ENCODE measurements at regions not wholly inside any gene's neighbourhood (a gene's known extent, or its start where the extent isn't known, plus 50 kb on each side); places are given as distances from the start of the nearest gene placed in this dataset.
"Not testable (repeated sequence)": the region's sequence is repeated elsewhere in the genome, so short reads cannot be mapped to it uniquely, and the experiment has no call there.

- DNase-seq = not testable (repeated sequence)
Measured at GRCh38 chr1:206256935-206257334, 53.6 kb downstream of the SRGAP2 start.

- not testable (repeated sequence) for DNase-seq
Measured at GRCh38 chr1:206261473-206261872, 58.1 kb downstream of the SRGAP2 start.

- not testable (repeated sequence) for DNase-seq
Measured at GRCh38 chr1:206262424-206262823, 59.1 kb downstream of the SRGAP2 start.

DNA sequence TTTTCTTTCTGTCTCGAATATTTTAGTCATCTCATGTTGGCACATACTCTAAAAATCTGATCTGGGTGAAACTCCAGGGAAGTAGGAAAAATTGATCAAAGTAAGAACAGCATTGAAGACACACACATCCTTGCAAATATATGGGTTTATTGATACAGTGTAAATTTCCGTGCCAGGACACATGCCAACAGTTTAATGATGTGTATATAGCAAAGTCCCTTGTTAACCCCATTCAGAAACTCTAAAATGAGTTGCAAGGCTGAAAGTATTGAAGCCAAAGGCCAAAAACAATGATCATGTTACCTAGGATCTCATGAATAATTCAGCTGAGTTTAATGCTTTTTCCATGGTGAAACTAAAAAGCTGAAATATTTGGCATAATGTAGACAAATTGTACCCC is 61.6 kb downstream of the SRGAP2 start:
- not testable (repeated sequence) for DNase-seq

DNA sequence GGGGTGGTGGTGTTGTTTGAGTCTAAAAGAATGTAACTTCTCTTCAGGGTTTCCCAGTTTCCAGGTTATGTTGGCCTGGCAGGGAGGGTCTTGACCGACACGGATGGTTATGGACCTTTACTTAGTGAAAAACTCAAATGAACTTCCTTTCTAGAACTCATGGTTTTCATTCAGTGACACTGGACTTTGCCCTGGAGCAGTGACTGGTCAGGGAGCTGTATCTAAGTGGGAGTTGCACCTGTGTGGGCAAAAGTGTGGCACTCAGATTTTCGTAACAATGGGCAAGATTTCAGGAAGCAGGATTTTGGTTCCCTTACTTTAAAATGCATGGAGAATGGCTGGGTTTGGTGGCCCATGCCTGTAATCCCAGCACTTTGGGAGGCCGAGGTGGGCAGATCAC is 67.8 kb downstream of the SRGAP2 start:
- DNase-seq = not testable (repeated sequence)

DNA sequence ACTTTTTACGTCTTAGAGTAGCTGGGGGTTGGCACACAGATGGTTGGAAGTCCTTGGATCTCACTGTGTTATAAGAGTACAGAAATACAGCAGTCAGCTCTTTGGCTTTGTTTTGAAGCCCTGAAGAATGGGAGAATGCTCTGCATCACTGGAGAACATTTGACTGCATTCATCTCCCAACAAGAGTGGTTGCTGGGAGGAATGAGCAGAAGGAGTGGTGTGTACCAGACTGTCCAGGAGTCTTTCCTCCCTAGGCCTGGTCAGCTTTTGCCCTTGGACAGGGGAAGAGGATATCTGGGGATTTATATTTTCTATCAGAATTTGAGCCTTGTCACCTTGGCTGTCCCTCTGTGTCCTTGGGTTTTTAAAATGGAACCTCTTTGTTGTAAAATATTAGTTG is 69.8 kb downstream of the SRGAP2 start:
- not testable (repeated sequence) for DNase-seq

GRCh38 chr1:206276143-206276542 is 72.8 kb downstream of the SRGAP2 start:
- not testable (repeated sequence) for DNase-seq

DNA sequence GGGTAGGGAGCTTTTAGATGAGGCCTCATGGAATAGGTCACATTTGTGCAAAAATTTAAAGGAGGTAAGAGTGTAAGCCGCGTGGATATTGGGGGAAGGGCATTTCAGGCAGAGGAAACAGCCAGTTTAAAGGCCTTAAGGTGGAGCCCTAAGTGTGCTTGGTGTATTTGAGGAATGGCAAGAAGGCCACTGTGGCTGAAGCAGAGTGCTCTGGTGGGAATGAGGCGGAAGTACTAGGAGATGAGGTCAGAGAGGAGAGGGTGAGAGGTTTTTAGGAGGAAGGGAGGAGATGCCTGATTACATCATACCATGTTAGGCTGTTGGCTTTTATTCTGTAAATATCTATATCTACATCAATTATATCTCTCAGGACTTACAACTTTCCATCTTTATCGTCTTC is 75.3 kb downstream of the SRGAP2 start:
- DNase-seq = not testable (repeated sequence)

DNA sequence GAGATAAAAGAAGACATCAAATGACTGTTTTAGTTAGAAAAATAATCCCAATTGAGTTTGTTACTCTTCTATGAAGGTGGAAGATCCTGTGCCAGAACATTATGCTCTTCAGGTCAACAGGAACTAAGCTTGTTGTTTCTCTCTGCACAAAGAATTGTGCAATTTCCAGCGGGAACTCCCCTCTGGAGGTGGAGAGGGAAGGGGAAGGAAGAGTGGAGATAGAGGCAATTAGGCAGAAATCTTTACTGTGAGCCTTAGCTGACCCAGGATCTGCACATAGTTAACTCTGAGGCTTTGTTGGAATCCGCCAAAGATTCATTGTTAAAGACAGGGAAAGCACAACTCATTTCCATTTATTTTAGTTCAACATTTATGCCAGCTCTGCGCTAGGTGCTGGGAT is 77.3 kb downstream of the SRGAP2 start:
- not testable (repeated sequence) for DNase-seq

DNA sequence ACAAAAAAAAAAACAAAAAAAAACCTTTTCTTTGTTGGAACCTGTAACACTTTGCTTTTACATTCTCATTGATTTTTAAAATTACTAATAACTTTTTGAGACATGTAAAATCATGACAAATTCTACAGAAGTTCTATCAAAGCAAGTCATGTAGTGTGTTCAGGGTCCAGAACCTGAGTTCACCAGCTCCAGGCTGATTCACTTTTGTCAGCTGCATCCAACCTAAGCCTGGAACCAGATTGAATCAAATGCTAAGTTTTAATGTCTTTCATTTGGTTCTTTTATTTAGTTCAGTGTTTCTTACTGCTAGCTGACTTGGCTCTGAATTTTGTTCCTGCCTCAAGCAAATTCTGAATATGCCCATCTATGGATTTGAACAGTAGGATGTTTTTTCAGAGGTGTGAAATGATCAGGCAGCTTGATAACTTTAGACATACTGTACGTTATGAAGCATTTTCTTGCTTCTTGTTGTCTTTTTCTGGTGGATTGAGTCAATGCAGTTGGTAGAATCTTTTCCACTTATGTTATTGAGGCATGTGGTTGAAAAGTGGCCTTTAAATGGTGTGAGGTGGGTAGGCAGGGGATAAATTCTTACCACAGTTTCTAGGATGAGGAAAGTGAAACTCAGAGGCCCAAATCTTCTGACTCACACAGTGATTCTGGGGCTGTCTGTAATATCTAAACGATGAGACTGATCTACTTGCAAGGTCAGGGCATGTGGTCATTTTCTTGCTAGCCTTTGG is 78.7 kb downstream of the SRGAP2 start:
- not testable (repeated sequence) for DNase-seq

DNA sequence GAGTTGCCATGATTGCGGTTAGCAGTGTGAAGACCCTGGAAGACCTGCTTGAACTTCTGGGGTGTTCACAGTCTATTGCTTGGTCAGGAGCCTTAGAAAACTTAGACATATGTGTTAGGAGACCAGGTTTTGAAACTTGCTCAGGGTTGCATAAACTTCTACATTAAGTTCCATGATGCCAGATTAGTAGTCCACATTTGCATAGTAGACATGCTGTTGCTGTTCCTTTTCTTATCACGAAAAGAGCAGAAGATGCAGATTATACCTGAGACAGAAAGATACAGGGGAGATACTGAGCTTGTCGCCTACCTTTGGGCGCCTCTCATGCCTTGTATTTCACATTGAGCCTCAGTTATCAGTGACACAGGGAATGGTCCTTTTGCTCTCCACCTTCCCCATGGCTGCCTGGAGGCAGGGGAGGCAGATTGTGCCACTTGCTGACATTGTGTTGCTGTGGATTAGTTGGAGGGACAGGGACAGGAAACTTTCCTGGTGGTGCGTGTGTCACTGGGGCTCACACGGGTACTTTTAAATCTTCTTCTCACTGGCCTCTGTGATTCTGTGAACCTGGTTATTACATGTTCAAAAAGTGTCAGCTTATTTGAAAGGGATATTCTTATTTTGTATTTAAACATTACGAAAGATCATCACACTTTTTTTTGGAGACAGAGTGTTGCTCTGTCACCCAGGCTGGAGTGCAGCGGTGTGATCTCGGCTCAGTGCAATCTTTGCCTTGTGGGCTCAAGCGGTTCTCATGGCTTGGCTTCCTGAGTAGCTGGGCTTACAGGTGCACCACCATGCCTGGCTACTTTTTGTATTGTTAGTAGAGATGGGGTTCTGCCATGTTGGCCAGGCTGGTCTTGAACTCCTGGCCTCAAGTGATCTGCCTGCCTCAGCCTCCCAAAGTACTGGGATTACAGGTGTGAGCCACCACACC is 82.0 kb downstream of the SRGAP2 start:
- not testable (repeated sequence) for DNase-seq

DNA sequence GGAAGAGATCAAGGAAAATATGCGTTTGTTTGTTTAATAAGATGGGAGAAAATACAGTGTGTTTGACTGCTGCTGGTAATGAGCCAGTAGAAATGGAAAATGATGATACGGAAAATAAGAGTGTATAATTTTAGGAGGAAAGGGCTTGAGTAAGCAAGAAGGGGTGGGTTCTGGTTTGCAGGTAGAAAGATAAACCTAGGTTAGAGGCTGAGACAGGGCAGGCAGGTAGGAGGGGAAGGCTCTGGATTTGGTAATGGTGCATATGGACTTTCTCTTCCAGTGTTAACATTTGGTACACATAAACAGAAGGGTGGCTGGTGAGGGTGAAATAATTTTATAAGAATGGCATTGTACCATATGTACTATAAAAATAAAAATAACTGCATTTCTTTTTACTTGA is 84.4 kb downstream of the SRGAP2 start:
- DNase-seq = not testable (repeated sequence)

GRCh38 chr1:206288453-206288852 is 85.1 kb downstream of the SRGAP2 start:
- DNase-seq = not testable (repeated sequence)

GRCh38 chr1:206297145-206298031 is 94.0 kb downstream of the SRGAP2 start:
- DNase-seq = not testable (repeated sequence)

DNA sequence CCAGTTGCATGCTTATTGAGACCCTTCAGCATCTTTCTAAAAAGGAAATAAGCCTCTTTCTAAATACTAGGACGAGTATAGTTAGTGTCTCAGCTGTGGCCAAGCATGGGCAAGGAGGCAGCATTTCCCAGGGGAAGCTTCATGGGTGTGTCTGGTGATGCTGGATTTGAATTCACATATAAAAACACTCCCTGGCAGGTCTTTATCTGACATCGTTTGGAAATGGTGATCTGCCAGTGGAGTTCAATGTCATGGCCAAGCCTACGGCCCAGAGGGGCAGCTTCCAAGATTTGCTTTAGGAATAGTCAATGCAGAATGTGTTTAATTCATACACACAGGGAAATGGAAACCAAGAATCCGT is 94.7 kb downstream of the SRGAP2 start:
- not testable (repeated sequence) for DNase-seq

- not testable (repeated sequence) for DNase-seq
Measured at GRCh38 chr1:206299181-206299791, 95.9 kb downstream of the SRGAP2 start.

- not testable (repeated sequence) for DNase-seq
Measured at GRCh38 chr1:206299942-206300341, 96.6 kb downstream of the SRGAP2 start.

DNA sequence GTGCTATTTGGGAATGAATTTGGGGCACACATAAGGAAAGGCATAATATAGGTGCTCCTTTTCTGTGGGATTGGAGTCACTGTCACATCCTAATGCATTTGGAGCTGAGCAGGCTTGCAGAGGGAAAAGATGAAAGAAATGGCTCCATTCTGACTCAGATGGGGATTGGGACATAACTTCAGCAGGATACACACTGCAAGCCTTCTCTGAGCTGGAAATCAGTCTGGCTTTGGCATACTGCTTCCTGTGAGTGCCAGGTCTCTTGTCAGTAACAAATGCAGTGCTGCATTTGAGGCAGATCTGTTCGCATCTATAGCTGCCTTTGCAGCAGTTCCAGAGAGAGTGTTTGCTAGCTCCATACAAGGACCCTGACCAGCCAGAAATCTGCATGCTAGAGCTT is 98.7 kb downstream of the SRGAP2 start:
- DNase-seq = not testable (repeated sequence)

DNA sequence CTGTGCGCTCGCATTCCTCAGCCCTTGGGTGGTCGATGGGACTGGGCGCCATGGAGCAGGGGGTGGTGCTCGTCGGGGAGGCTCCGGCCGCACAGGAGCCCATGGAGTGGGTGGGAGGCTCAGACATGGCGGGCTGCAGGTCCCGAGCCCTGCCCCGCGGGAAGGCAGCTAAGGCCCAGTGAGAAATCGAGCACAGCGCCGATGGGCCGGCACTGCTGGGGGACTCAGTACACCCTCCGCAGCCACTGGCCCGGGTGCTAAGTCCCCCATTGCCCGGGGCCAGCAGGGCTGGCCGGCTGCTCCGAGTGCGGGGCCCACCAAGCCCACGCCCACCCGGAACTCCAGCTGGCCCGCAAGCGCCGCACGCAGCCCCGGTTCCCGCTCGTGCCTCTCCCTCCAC is 104.1 kb downstream of the SRGAP2 start:
- not testable (repeated sequence) for DNase-seq

- not testable (repeated sequence) for DNase-seq
Measured at GRCh38 chr1:206310948-206311347, 107.6 kb downstream of the SRGAP2 start.

DNA sequence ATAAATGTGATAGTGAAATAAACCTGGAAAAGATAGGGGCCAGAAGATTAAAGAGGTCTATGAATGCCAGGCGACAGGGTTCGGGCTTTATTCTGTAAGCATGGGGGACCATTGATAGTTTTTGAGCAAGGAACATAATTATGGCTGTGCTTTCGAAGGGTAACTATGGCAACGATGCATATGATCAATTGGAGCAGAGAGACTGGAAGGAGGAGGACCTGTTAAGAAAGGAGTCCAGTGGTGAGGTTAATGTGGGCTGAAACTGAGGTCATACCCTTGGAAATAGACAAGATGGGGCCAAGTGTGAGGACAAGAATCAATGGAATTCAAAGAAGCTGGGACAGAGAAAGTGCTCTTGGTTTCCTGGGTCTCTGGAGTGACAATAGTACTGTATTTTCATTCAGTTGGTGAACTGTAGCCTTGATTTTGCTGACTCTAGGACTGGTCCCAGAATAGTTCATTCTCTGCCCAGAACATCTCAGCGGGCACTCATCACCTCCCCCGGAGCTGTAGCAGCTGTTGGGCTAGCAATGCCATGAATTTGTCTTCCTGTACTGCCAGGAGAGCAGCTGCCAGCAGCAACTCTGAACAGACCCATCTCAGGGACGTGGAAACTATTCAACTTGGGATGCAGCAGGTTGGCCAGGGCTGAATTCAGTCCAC is 108.4 kb downstream of the SRGAP2 start:
- DNase-seq = not testable (repeated sequence)

- not testable (repeated sequence) for DNase-seq
Measured at GRCh38 chr1:206312274-206312665, 108.9 kb downstream of the SRGAP2 start.
